ENCODE measurements at regions not wholly inside any gene's neighbourhood (a gene's known extent, or its start where the extent isn't known, plus 50 kb on each side); places are given as distances from the start of the nearest gene placed in this dataset.
"Not testable (repeated sequence)": the region's sequence is repeated elsewhere in the genome, so short reads cannot be mapped to it uniquely, and the experiment has no call there.

DNA sequence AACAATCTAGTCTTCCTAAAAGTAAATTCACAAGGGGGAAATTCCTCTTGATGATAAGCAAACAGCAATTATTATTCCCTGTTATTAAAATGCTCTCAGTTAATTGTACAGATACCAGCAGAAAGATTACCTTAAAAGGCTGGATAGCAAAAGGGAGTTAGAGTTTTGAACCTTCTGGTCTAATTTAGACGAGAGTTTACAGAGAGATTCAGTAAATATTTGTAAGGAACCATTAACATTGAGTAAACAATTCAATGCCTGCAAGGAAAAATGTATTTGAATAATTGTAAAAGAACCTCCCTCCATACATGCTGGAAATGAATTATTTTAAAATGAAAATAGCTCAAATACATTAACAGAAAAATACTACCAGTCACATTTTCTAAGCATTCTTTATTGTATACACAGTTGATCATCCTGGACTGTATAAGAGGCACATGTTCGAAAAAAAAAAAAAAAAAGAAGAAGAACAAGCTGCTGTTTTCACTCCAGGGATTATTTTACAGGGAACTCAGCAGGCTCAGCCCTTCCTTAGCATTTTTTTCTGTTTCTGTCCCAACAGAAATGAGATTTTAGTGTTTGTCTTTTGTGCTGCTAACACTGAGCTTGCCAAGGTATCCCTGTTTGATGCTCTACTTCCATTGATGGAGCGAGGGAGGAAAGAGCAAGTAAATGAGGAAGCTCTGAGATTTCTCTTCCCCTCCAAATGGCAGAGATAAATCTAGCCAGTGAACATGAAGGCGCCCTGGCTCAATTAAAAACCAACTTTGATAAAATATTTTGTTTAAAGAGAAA is 141.1 kb downstream of the ENC1 start:
- DNase-seq: no peak

DNA sequence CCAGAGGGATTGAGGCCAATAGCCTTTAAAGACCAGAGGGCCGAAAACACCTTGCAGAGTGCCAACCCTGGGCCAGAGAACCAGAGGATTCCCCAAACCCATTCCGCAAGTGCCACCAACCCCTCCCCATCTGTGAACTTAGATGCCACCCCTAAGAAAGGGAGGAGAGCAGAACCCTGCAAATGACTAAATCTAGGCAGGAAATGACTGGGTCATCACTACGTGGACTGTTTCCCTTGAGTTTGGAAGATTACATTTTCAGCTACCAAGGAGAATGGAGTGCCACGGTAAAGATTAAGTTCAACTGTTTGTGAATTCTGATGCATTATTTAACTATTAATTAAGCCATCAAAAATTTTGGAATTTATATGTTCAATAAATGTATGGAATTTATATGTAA is 142.8 kb downstream of the ENC1 start:
- DNase-seq: peak; percentile 19

DNA sequence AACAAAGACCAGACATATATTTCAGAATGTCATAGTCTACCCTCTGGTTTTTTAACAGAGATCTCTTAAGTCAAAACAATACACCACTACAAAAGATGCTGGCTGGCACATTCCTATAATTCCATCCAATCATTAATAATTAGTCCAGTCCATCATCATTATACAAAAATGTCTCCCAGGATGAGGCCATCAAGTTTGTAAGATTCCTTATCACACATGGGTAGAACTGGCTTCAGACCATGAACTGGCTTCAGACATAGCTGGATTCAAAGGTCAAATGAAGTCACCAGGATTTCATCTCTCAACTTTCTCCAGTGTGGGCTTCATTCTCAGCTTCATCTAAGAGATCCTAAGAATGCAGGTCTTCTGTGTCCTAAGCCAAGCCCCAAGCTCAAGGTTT is 147.1 kb downstream of the ENC1 start:
- no peak for DNase-seq

DNA sequence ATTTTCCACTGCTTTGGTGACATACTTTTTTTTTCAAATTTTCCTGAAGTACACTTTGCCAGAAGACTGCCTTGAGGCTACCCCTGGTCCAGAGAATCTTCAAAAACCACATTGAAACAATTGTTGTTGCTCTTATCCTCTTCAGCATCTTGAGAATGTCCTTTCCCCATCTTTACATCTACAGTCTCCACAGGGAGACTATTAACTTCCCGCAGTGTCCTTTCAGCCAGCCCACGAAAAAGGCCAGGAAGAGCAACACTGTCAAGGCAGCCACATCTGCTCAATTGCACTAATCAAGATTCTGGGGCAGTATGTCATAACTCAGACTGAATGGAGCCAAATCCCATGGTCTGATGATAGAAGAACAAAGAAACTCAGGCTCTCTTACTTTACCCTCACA is 148.3 kb downstream of the ENC1 start:
- DNase-seq: no peak

DNA sequence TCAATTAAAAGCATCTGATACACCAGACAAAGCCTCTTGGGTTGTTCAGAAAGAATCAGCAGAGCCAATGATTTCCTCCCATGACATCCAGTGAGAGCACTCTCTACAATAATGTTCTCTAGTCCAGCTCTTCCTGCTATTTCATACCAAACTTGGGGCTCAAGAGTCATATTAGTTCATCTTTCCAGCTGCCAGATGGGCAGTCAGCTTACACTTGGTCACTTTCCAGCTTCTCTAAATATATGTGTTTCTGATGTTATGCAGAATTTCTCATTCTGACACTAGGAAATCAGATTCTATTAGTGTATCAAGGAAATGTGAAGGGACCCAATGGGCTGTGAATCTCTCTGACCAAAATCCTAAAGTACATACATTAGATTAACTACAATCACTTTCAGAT is 148.9 kb downstream of the ENC1 start:
- DNase-seq: no peak

DNA sequence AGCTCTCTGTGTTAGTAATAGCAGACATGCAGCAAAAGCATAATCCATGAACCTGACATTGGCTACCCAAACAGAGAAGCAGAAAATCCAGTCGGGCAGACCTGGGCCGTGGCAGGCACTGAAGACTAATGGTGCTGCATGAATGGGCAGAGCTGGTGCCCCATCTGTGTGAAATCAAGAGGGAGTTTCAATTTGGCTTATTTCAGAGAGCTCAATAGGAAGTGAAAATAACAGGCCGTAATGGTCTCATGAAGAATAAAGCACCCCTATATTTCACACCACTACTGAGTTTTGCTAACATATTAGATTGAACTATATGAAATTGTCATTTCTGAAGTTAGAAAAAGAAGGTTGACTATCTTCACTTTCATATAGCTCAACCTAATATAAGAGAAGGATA is 149.7 kb downstream of the ENC1 start:
- DNase-seq: no peak

DNA sequence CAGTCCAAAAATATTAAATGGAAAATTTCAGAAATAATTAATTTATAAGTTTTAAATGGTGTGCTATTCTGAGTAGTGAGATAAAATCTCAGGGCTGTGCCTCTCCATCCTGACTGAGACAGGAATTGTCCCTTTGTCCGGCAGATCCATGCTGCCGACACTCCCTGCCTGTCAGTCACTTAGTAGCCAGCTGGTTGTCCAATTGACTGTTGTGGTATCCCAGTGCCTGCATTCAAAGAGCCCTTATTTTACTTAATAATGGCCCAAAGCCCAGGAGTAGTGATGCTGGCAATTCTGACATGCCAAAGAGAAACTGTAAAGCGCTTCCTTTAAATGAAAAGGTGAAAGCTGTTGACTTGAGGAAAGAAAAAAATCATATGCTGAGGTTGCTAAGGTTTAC is 157.5 kb downstream of the ENC1 start:
- DNase-seq: no peak

DNA sequence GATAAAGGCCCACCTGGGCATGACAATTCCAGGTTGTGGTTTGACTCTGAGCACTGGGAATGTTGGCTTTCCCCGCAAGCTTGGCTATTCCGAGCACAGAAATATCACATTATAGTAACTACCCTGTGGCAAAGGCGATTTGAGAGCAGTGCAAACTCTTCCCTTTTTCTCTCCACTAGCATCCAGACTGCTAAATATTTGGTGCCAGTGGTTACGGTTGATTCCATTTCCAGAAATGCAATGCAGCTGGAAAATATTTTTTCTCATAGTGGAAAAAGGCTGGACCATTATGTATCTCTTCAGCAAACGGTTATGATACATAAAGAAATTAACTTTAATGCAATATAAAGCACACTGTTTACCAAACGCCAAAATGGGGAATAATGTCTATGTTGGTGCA is 158.0 kb downstream of the ENC1 start:
- no peak for DNase-seq

DNA sequence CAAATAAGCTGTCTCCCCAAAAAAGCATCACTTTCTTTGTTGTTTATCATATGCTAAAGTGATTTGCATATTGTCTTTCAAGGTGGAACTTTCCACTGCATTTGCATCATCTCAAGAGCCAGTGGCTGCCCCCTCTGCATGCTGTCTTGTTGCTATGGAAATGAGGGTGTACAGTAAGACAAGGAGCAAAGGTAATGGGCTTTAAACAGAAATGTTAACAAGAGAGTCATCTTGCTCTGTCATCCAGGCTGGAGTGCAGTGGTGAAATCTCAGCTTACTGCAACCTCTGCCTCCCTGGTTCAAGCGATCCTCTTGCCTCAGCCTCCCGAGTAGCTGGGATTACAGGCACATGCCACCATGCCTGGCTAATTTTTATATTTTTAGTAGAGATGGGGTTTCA is 159.2 kb downstream of the ENC1 start:
- DNase-seq: not testable (repeated sequence)

DNA sequence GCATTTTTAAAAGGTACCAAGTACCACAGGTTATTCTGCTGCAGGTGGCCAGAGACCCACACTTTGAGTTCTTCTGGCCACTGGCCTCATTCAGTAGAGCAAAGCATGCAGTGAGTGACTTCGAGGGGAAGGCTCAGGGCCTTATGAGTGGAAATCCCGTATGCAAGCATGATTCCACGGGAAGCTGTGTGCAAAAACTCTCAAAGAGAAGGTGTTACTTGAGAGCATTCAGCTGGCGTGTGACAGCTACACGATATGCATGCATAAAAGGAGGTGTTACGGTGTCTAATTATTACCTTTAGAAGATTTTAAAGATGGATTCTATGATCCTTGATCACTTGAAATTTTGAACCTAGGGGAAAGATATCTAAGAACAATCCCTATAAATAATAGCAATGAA is 160.3 kb downstream of the ENC1 start:
- DNase-seq: no peak

DNA sequence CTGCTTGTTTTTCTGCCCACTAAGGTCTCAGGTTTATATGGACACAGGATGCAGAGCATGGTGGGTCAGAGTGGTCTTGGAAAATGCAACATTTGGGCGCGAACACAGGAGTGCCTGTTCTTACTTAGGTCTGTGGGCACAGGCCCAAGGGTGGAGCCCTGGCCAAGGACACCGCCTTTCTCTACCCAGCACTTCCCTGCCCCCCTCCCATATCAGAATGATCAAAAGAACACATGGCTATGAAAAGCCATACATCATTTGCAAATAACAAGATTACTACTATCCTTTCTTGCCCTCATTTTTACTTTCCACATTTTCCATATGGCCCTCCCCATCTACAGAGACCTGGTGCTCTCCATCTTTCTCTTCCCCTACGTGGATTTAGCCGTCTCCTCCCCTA is 162.2 kb downstream of the ENC1 start:
- no peak for DNase-seq

DNA sequence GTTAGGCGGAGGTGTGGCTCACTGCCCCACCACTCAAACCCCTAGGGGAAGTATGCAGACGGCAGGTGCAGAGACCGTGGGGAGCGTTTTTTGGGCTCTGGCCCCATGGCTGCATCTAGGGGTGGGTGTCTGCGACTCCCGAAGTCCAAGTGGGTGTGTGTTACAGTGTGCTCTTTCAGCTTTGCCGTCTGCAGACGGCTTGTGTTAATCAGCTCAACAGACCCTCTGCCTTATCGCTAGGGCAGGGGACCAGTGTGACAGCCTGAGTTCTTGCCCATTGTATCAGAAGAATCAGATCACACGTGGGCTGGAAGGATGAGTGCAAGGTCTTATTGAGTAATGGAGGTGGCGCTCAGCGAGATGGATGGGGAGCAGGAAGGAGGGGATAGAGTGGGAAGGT is 162.8 kb downstream of the ENC1 start:
- DNase-seq: no peak

DNA sequence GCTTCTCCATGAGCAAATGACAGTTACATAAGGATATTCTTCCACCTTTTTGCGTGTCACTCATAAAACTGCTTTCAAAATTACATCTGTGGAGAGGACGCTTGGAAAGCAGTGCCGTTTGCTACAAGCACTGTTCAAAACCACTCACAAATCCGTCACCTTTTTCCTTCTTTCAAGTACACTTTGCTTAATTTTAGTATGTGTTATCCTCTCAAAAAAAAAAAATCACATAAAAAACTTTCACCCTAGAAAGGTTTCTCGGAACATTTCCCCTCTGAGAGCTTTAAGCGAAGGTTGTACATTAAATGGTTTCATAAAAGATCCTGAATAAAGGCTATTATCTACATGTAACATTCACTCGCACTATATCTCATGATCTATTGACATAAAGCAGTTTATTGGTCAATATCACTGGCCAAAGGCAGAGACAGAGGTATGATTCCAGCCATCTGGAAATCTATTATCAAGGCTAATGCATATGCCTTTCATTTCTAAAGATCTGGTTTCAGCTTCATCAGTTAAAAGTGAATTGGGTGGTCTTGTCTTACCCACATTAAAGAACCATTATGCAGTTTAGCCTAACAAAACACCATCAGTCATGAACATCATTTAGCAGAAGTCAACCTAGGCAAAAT is 163.6 kb downstream of the ENC1 start:
- DNase-seq: no peak

DNA sequence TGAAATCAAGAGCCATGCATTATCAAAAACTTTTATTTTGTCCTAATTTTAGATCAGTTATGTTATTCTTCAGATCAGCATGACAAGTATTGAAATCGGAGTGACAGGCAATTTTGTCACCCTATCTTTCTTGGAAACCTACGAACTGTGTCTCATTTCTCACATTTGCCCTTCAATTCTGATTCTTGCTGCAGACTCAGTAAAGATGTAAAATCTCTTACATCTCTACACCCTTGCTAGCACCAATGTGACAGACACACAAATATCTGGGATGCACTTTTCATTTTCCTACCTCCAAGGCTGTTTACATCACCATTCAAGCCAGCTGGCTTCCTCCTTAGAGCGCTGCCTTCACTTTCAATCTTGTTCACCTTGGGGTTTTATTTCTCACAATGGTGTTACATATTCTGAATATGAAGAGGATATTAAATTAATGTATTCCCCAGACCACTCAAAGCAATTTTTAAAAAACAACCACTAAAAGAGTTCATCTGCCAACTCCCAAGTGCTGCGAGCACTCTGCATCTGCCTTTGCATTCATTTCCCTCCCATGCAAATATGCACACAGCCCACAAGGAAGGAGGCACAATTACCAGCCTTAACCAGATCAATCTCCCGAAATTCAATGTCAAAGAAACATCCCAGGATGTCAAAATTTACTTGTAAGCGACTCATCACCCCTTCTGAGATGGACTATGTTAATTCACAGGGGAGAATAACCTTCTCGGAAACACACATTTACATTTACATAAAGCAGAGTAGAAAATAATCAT is 164.3 kb downstream of the ENC1 start:
- DNase-seq: no peak

DNA sequence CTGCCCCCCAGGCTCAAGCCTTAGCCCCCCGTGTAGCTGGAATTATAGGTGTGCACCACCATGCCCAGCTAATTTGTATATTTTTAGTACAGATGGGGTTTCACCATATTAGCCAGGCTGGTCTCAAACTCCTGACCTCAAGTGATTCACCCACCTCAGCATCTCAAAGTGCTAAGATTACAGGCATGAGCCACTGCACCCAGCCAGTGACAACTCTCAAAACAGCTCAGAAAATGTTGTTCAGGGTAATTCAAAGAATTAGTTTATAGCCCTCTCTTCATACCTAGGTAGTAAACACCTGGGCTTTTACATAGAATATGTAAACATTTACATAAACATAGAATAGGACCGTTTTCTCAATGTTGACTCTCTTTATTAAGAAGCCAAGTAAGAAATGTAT is 168.7 kb downstream of the ENC1 start:
- DNase-seq: no peak

DNA sequence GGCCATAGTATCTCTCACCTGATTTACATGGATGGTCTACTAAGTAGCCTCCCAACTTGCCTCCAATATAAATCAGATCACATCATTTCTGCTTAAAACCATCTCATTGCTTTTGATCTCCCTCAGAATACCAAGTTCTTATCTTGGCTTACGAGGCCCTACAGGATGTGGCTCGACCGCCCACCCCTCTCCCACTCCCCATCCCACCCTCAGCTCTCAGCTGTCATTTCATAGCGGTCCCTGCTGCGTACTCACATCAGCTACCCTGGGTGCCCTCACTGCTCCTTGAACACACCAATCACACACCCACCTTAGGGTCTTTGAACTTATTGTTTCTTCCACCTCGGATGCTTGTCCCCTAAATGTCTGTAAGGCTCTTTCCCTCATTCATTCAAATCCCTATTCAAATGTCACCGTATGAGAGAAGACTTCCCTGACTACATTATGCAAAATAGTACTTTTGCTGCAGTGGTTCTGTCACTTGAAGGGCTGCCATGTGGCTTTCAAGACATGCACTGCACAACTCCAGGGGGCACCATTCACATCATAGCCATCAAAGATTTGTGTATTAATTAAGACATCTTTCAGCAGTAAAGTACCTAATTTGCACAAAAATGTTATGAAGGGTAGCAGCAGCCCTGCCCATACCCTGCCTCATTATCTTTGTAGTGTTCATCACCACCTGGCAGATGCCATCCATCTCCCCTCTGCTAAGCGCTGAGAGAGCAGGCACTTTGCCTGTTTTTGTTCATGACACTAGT is 171.1 kb downstream of the ENC1 start:
- no peak for DNase-seq

DNA sequence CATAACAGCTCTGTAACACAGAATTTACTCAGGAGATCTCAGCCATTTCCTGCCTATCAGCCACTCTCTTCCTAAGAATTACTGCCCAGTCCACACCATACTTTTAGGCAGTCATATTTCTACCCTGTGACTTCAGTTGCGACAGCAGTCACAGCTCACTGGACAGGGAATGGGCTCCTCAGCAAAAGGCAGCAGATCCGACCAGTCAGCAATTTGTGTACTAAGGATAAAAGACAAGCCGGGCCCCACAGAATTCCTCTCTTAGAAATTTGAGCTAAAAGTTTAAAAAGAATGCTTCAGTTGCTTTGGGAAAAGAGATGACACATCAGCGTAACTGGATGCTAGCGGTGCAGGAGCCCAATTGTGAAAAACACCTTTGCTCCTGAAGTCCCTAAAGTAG is 172.1 kb downstream of the ENC1 start:
- DNase-seq: no peak

DNA sequence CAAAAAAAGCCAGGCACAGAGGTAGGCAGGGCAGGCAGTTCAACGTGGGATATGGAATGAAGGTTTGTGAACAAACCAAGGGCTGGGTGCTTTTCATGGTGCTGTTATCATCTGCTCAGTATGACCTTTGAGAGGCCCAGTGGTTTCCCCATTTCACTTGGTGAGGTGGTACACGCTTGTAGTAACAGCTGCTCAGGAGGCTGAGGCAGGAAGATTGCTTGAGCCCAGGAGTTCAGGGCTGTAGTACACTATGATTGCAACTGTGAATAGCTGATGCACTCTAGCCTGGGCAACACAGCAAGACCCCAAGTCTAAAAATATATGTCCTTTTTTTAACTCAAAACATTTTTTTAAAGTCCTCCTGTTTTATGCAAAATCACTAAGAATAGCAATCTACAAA is 174.8 kb downstream of the ENC1 start:
- no peak for DNase-seq

DNA sequence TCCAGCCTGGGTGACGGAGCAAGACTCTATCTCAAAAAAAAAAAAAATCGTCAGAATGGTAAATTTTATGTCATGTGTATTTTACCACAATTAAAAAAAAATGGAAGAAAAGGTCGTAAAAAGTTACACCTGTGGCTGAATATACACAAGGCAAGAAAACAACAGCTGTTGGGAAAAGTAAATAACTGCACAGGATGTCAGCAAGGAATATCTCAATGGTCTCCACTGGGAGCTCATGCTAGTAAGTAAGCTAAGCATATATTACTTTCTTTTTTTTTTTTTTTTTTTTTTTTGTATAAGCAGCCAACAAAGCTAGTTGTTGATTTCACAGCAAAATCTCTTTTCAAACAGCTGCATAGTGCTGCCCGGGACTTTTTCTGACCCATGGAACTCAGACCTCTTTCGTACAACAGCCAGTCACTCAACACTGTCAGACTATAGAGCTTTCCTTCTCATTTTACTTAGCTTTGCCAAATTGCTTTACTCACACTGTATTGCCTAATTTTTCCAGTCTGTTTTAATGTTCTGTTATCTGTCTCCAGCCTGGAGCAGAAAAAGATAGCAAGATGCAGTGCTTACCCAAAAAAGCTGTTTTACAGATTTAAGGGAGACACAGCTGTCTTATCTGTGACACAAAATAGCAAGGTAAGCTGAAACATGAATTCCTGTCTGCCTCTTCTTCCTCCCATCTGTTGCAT is 175.9 kb downstream of the ENC1 start:
- DNase-seq: no peak

DNA sequence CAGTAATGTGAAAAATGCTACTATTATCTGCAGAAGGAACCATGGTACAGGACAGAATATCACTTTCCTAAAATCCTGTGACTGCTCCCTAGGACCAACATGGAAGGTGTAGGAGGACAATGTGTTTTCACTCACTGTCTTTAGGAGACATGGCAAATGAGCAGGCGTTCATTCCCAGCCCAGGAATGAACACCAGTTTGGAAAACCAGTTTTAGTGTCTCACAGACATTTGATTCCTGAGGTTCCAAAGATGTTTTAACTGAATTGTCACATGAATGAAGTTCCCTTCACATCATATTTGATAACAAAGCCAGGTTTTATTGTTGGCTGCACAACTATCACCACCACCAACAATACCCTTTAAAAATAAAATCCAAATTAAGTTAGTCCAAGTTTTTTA is 178.2 kb downstream of the ENC1 start:
- DNase-seq: no peak

DNA sequence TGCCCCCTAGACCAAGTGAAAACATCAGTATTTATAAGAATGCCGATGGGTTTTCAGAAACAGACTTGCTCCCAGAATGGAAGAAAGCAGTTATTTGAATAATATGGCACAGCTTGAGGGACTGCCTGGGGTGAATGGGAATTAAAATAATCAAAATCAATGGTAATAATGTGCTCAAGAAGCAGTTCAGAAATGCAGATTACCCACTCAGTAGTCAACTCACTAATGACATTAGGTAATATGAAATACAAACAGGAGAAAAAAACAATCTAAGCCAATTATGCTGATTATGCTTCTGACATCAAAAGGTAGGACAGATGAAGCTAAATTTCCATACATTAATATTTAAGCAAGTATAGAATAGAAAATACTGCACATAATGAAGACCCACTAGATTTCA is 179.3 kb downstream of the ENC1 start:
- no peak for DNase-seq

DNA sequence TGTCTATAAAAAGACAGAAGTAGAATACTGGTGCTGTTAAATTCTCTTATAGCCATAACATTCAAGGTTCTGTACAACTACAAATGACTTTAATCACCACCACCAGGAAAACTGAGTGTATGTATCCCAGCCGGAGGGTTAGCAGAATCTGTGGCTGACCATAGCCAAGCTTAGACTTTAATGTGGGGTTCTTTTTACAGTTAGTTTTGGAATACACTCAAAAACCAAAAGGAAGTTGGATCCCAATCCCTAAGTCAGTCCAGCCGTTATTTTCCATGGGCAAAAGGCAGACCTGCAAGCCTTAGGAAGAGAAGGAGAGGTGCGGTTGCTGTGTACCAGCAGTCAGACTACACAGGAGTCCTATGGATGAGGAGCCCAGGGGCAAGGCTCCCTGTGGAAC is 179.8 kb downstream of the ENC1 start:
- no peak for DNase-seq

DNA sequence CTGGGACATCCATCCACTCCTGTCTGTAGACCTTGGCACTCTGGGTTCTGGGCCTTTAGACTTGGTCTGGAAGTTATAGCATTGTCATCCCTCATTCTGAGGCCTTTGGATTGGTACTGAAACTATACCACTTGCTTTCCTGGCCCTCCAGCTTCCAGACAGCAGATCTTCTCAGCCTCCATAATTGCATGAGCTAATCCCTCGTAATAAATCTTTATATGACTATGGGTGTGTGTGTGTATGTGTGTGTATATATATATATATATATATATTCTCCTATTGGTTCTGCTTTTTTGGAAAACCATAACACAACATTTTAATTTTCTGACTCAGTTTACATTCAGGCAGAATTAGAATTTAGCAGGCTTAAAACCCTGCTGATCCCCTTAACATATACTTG is 180.5 kb downstream of the ENC1 start:
- no peak for DNase-seq
